ENCODE measurements at regions not wholly inside any gene's neighbourhood (a gene's known extent, or its start where the extent isn't known, plus 50 kb on each side); places are given as distances from the start of the nearest gene placed in this dataset.

DNA sequence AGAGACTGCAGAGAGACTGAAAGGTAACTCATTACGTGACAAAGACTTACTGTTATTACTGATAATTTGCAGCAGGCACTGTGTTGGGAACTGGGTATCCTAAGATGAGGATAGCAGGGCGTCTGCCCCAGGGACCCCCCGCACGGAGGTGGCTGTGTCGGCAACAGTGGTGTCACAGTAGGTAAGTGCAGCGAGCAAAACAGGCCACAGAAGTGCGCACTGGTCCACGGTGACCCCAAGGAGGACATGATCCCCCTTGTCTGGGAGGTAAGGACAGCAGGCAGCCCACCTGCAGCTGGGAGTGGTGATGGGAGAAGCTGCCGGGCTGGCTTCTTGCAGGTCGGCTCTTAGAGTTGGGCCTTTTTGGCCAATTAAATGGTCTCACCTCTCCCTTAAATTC lies 82.9 kb downstream of the FAM43A start:
- H3K4me1 Mint-ChIP-seq, result peaks cover 15% of the 10 kb centered on the region
- Histone ChIP-seq H3K36me3 (ENCODE audit: insufficient read depth) (no peaks in the 10 kb centered on the region), H2AFZ (peak overlapping the region; percentile 70; the same call in 1 of the 2 replicates), H3K4me1 (ENCODE audit: insufficient read depth) (no peaks in the 10 kb centered on the region; the same call in 1 of the 2 replicates), H3K9me2 (ENCODE audit: insufficient read depth) (no peaks in the 10 kb centered on the region), H3K79me2 (replicated peaks; ENCODE audit: insufficient read depth) (no peaks in the 10 kb centered on the region), H3F3A (replicated peaks; ENCODE audit: low read depth) (no peaks in the 10 kb centered on the region), H3K4me2 (peak overlapping the region; percentile 61; the same call in 1 of the 2 replicates), H3K4me3 (peak overlapping the region; percentile 36; the same call in 1 of the 2 replicates), H3K27ac (ENCODE audit: low read depth) (no peak overlapping the region), H3K27me3 (ENCODE audit: insufficient read depth) (peaks cover 15% of the 10 kb centered on the region; the same call in 1 of the 2 replicates), H4K20me1 (replicated peaks; ENCODE audit: insufficient read depth) (no peaks in the 10 kb centered on the region)
- ATAC-seq, result peak; percentile 25
- peaks cover 10% of the 10 kb centered on the region for H3K27me3 Mint-ChIP-seq (ENCODE audit: insufficient read depth, low read depth, poor library complexity)
- no peaks in the 10 kb centered on the region for H3K36me3 Mint-ChIP-seq (ENCODE audit: low read depth)
- no peaks in the 10 kb centered on the region for H3K9me3 Mint-ChIP-seq
- TF ChIP-seq, protein P1, sequence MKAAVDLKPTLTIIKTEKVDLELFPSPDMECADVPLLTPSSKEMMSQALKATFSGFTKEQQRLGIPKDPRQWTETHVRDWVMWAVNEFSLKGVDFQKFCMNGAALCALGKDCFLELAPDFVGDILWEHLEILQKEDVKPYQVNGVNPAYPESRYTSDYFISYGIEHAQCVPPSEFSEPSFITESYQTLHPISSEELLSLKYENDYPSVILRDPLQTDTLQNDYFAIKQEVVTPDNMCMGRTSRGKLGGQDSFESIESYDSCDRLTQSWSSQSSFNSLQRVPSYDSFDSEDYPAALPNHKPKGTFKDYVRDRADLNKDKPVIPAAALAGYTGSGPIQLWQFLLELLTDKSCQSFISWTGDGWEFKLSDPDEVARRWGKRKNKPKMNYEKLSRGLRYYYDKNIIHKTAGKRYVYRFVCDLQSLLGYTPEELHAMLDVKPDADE (IDR thresholded peaks at IDR 0.05), result no peak
- TF ChIP-seq, protein P2, sequence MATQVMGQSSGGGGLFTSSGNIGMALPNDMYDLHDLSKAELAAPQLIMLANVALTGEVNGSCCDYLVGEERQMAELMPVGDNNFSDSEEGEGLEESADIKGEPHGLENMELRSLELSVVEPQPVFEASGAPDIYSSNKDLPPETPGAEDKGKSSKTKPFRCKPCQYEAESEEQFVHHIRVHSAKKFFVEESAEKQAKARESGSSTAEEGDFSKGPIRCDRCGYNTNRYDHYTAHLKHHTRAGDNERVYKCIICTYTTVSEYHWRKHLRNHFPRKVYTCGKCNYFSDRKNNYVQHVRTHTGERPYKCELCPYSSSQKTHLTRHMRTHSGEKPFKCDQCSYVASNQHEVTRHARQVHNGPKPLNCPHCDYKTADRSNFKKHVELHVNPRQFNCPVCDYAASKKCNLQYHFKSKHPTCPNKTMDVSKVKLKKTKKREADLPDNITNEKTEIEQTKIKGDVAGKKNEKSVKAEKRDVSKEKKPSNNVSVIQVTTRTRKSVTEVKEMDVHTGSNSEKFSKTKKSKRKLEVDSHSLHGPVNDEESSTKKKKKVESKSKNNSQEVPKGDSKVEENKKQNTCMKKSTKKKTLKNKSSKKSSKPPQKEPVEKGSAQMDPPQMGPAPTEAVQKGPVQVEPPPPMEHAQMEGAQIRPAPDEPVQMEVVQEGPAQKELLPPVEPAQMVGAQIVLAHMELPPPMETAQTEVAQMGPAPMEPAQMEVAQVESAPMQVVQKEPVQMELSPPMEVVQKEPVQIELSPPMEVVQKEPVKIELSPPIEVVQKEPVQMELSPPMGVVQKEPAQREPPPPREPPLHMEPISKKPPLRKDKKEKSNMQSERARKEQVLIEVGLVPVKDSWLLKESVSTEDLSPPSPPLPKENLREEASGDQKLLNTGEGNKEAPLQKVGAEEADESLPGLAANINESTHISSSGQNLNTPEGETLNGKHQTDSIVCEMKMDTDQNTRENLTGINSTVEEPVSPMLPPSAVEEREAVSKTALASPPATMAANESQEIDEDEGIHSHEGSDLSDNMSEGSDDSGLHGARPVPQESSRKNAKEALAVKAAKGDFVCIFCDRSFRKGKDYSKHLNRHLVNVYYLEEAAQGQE (IDR thresholded peaks at IDR 0.05; ENCODE audit: unreplicated experiment), result no peak
- TF ChIP-seq EZH2 (IDR thresholded peaks at IDR 0.05; ENCODE audit: low read depth, unreplicated experiment), result no peak
- no peak for TF ChIP-seq CREB1 (CRISPR knock-in tag; IDR thresholded peaks at IDR 0.05; ENCODE audit: low read depth)
- TF ChIP-seq ZNF114 (CRISPR knock-in tag; IDR thresholded peaks at IDR 0.05), result no peak
- TF ChIP-seq NANOG (IDR thresholded peaks at IDR 0.05; ENCODE audit: borderline replicate concordance), result no peak
- TF ChIP-seq ZNF331 (CRISPR knock-in tag; IDR thresholded peaks at IDR 0.05; ENCODE audit: low read depth), result no peak
- DNase-seq (ENCODE audit: low spot score), result no peak
- peak overlapping the region; percentile 80 for H3K4me3 Mint-ChIP-seq
- peak overlapping the region; percentile 68; the same call in 1 of the 2 replicates for H3K27ac Mint-ChIP-seq

GRCh38 chr3:194769020-194769643 lies 83.4 kb downstream of the FAM43A start:
- DNase-seq (ENCODE audit: low spot score) (peak; percentile 99), ATAC-seq (peak; percentile 95)
- Histone ChIP-seq H3K9me2 (ENCODE audit: insufficient read depth) (no peaks in the 10 kb centered on the region), H3K27me3 (ENCODE audit: insufficient read depth) (peaks cover 15% of the 10 kb centered on the region; the same call in 1 of the 2 replicates), H3K4me3 (peak overlapping the region; percentile 50), H4K20me1 (replicated peaks; ENCODE audit: insufficient read depth) (no peaks in the 10 kb centered on the region), H3K27ac (ENCODE audit: low read depth) (no peak overlapping the region), H3K4me1 (ENCODE audit: insufficient read depth) (no peaks in the 10 kb centered on the region; the same call in 1 of the 2 replicates), H3F3A (replicated peaks; ENCODE audit: low read depth) (no peaks in the 10 kb centered on the region), H3K36me3 (ENCODE audit: insufficient read depth) (no peaks in the 10 kb centered on the region), H2AFZ (peak overlapping the region; percentile 84), H3K79me2 (replicated peaks; ENCODE audit: insufficient read depth) (no peaks in the 10 kb centered on the region), H3K4me2 (peak overlapping the region; percentile 74)
- Mint-ChIP-seq H3K27ac (peak overlapping the region; percentile 68; the same call in 1 of the 2 replicates), H3K9me3 (no peaks in the 10 kb centered on the region), H3K4me3 (peak overlapping the region; percentile 80), H3K4me1 (peaks cover 15% of the 10 kb centered on the region), H3K27me3 (ENCODE audit: insufficient read depth, low read depth, poor library complexity) (peaks cover 10% of the 10 kb centered on the region), H3K36me3 (ENCODE audit: low read depth) (no peaks in the 10 kb centered on the region)
- TF ChIP-seq, protein P3, sequence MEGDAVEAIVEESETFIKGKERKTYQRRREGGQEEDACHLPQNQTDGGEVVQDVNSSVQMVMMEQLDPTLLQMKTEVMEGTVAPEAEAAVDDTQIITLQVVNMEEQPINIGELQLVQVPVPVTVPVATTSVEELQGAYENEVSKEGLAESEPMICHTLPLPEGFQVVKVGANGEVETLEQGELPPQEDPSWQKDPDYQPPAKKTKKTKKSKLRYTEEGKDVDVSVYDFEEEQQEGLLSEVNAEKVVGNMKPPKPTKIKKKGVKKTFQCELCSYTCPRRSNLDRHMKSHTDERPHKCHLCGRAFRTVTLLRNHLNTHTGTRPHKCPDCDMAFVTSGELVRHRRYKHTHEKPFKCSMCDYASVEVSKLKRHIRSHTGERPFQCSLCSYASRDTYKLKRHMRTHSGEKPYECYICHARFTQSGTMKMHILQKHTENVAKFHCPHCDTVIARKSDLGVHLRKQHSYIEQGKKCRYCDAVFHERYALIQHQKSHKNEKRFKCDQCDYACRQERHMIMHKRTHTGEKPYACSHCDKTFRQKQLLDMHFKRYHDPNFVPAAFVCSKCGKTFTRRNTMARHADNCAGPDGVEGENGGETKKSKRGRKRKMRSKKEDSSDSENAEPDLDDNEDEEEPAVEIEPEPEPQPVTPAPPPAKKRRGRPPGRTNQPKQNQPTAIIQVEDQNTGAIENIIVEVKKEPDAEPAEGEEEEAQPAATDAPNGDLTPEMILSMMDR (conservative IDR thresholded peaks at IDR 0.05; ENCODE audit: low read depth in 2 of 2), result no peak
- TF ChIP-seq JUNB (IDR thresholded peaks at IDR 0.05; ENCODE audit: unreplicated experiment) (no peak), STAT1 (IDR thresholded peaks at IDR 0.05; ENCODE audit: unreplicated experiment) (no peak)
- TF ChIP-seq, protein P1 (IDR thresholded peaks at IDR 0.05), result no peak

Measured in GM23338 (cell line).